Sigmoid colon (tissue), 4 donors: ENCODE measurements at regions not wholly inside any gene's neighbourhood (a gene's known extent, or its start where the extent isn't known, plus 50 kb on each side); places are given as distances from the start of the nearest gene placed in this dataset.

Experiments
- EP300 ChIP-seq, 4 donors: sonication (generic); formaldehyde crosslinking; IDR thresholded peaks; one replicate each; pipeline ENCODE4 v1.6.1; 2017; ENCODE audit warnings: antibody characterized with exemption in 4 of 4
- POLR2A ChIP-seq, 2 donors: fragments of 450-650 bp; IDR thresholded peaks; one replicate each; pipeline ENCODE4 v1.6.1; 2016; ENCODE audit warnings: antibody characterized with exemption in 2 of 2, mild to moderate bottlenecking in 2 of 2, moderate library complexity in 2 of 2
- POLR2AphosphoS5 ChIP-seq, 4 donors: sonication (generic); formaldehyde crosslinking; IDR thresholded peaks; one replicate each; pipeline ENCODE4 v1.6.1; 2017; ENCODE audit warnings: antibody characterized with exemption in 4 of 4
- TF ChIP-seq, protein P1 (sequence below), 4 experiments: fragments of 450-650 bp in 3 of 4; fragments of 200-600 bp in 1 of 4; IDR thresholded peaks; one replicate each; pipeline ENCODE4 v1.5.1; 2016 to 2019; ENCODE audit warnings: antibody characterized with exemption in 4 of 4, mild to moderate bottlenecking in 3 of 4, moderate library complexity in 2 of 4

DNA sequence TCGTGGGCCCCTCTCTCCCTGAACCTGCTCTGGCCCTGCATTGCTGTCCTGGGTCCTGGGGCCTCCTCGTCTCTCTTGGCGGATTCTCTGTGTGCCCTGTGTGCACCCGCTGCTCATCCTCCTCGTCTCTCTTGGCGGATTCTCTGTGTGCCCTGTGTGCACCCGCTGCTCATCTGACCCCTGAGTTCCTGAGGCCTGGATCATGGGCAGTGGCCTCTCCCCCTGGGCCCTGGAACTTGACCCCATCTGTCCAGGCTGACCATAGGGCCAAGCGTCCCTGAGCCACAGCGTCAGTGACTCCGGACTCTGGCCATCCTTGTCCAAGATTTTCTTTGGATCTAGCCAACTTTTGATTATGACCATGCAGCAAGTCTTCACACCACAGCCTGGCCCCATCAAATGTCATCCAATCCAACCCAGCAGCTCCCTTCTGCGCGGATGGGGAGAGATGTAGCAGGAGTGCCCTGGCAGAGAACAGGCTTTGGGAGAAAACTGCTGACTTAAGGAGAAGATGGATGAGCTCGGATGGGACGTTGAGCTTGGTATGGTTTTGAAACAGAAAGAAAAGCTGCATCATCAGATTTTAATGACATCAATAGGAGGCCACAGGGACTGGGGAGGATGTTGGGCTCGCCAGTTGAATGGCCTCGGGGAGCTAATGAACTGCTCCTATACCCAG, 455.1 kb upstream of the HS6ST1 start:
- TF ChIP-seq, protein P1, sequence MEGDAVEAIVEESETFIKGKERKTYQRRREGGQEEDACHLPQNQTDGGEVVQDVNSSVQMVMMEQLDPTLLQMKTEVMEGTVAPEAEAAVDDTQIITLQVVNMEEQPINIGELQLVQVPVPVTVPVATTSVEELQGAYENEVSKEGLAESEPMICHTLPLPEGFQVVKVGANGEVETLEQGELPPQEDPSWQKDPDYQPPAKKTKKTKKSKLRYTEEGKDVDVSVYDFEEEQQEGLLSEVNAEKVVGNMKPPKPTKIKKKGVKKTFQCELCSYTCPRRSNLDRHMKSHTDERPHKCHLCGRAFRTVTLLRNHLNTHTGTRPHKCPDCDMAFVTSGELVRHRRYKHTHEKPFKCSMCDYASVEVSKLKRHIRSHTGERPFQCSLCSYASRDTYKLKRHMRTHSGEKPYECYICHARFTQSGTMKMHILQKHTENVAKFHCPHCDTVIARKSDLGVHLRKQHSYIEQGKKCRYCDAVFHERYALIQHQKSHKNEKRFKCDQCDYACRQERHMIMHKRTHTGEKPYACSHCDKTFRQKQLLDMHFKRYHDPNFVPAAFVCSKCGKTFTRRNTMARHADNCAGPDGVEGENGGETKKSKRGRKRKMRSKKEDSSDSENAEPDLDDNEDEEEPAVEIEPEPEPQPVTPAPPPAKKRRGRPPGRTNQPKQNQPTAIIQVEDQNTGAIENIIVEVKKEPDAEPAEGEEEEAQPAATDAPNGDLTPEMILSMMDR (IDR thresholded peaks at IDR 0.05) = no peak
- TF ChIP-seq POLR2AphosphoS5 (IDR thresholded peaks at IDR 0.05) (no peak), POLR2A (IDR thresholded peaks at IDR 0.05) (no peak), EP300 (IDR thresholded peaks at IDR 0.05) (no peak)
